H54 (cell line): ENCODE measurements at regions not wholly inside any gene's neighbourhood (a gene's known extent, or its start where the extent isn't known, plus 50 kb on each side); places are given as distances from the start of the nearest gene placed in this dataset.

Source experiments
- DNase-seq: peaks from one replicate; pipeline ENCODE4 v3.0.0; 2011; ENCODE audit warnings: low spot score, mixed read lengths; ENCODE audit not compliant: insufficient read length
- FAIRE-seq: peaks from 3 replicates; lab custom pipeline; 2011; peaks lifted over from hg19 to GRCh38; lab: Jason Lieb, UNC
- POLR2A ChIP-seq: IDR thresholded peaks from 2 replicates; pipeline ENCODE4 v1.6.1; 2011; ENCODE audit warnings: low read depth, mild to moderate bottlenecking, low read length

DNA sequence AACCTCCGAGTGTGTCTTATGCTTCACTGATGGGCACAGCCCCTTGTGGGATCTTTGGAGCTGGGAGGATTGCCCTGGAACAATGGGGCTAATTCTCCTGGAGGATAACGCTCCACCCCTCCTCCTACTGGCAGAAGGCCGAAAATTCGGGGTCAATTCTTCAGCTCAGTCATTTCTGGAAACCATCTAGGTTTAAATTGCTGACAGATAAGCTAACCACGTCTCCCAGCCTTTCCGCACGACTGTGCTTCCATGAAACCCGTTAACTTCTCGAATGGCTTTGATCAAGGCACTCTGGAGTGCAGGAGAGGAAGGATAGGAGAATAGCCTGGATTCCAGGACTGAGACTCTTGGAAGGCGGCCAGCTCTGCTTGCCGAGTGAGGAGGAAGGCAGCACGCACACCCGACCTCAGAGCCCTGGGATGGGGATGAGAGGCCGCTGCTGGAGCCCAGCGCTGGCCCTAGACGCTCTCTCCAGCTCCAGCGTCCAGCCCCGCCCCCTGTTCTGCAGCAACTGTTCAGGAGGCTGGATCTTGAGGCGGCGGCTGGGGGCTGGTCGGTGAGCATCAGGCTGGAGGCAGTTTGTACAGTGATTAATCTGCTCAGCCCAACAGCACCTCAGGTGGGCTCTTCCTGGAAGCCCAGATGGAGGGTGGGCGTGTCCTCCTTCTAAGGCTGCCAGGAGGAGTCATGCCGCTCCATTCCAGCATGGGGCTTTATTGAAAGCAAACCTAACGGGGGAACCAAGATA lies 176.7 kb upstream of the NCAM1 start:
- FAIRE-seq = no peak
- DNase-seq = no peak
- no peak for TF ChIP-seq POLR2A

DNA sequence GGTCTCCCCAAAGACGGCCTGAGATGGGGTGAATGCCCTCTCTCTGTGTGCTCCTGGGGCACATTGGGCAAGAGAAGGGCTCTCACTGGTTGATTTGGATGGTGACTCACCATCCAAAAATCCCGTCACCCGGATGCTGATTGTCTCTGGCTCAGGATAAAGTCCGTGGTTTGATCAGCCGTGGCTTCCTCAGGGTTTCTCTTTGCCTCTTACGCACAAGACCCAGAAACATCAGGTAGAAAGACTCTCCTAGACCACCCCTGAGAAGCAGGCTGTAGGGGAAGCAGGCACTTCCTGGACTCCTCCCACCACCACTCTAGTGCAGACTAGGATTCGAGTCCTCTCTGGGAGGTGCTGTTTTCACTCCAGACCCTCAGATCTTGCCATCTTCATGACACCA lies 176.1 kb upstream of the NCAM1 start:
- no peak for TF ChIP-seq POLR2A
- FAIRE-seq = no peak
- peak; percentile 50 for DNase-seq

DNA sequence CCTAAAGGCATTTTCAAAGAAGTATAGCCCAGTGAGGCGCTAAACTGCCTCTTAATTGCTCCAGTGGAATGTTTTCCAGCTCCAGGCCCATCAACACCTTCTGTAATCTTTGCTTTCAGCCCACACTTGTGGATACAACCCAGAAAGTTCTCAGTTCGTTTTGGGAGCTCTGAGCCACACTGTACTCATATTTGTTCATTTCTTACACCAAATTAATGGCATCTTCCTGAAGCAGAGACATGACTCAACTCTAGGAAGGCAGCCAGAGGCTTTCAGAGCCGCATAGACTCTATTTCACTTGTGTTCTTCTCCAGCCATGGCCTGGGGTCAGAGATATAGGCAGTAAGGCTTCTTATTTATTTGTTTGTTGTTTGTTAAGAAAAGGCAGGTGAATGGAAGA lies 175.5 kb upstream of the NCAM1 start:
- no peak for TF ChIP-seq POLR2A
- DNase-seq (no peak), FAIRE-seq (no peak)

DNA sequence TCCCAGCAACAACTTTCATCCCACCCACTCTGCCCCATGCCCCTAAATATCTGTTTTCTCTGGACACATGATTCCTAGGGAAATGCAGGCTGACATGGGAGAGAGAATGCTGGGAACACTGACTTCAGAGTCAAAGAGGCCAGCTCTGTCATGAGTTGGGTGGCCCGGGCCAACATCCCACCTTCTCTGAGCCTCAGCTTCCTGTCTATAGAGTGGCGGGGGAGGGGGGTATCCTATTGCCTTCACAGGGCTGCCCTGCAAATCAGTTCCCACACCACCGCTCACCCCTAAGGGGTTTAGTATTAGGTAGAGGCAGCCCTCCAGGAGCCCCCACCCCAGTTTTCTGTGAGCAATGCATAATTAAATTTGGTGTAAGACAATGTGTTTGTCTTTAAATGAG lies 175.0 kb upstream of the NCAM1 start:
- no peak for TF ChIP-seq POLR2A
- DNase-seq (no peak), FAIRE-seq (no peak)

DNA sequence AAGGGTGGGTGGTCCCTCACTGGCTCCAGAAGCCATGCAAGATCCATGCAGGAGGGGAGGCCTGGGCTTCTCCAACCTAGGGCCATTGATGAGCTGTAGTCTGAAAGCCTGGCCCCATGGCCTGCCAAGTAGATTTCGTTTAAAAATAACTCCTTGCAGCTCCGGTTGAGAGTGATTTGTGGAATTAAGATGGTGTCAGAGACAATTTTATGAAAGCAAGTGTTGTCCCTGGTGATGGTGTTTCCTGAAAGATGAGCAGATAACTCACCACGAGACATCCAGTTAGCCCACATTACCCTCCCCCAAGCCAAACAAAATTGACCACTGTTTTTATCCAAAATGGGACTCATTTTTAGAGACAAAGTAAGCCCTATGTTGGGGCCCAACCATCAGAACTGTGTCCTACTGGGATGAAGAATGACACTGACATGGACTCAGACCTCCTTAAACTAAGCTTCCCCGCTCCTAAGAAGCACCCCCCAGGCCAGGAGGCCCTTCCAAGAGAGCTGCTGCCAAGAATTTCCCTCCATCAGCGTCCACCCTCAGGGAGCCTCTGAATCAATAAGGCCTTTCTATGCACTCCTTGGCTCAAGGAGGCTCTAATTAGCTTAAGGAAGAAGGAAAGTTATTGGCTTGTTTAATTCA lies 174.2 kb upstream of the NCAM1 start:
- no peak for TF ChIP-seq POLR2A

DNA sequence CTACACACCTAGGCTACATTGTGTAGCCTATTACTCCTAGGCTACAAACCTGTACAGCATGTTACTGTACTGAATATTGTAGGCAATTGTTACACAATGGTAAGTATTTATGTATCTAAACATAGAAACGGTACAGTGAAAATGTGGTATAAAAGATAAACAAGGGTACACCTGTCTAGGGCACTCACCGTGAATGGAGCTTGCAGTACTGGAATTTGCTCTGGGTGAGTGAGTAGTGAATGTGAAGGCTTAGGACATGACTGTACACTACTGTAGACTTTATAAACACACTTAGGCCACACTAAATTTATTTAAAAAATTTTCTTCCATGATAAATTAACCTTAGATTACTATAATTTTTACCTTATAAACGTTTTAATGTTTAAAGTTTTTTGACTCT lies 171.7 kb upstream of the NCAM1 start:
- DNase-seq (no peak), FAIRE-seq (no peak)
- TF ChIP-seq POLR2A = no peak

More for the DNA sequence above, 174.2 kb upstream of the NCAM1 start:
- no peak for FAIRE-seq
- no peak for DNase-seq

DNA sequence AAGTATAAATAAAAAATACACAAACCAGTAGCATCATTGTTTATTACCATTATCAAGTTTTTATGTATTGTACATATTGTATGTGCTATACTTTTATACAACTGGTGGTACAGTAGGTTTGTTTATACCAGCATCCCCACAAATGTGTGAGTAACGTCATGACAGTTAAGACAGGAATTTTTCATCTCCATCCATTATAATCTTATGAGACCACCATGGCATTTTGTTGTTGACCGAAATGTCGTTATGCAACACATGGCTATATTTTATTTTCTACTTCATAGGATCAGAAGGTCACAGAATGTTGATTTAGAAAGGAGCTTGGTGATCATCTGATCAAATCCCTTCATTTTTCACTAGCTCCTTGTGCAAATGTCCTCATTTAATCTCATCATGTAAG lies 170.9 kb upstream of the NCAM1 start:
- no peak for TF ChIP-seq POLR2A
- no peak for DNase-seq
- FAIRE-seq = no peak

DNA sequence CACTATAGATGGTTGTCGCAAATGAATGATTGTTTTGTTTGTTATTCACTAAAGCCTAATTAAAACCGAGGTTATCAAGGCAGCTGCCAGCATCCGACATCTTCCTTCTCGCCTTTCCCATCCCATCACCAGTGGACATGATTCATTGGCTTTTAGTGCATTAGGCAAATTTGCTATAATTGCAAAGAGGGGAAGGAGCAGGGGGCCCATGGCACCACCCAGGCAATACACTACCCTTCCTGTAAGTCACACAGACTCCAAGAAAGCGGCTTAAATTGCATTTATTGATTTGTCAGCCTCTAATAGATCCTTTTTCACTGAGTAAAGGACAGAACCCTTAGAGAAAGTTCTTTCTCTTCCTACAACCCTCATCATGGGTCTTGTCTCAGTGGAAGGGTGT lies 169.2 kb upstream of the NCAM1 start:
- DNase-seq = no peak
- no peak for FAIRE-seq
- no peak for TF ChIP-seq POLR2A

DNA sequence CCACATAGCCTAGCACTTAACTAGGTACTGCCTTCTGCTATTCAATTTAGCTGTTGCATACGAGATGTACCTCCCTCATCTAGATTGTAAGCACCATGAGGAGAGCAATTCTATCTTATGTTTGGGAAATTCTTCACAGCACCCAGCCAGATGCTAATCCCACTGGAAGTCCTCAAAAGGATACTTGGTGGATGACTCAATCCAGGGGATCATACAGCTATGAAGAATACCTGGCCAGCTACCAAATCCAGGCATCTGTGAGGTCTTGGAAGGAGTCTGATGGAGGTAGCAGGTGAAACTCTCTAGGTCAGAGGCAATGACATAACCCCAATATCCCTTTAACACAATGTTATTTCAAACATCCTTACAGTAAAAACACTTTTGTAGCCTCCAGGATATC lies 167.8 kb upstream of the NCAM1 start:
- DNase-seq (no peak), FAIRE-seq (no peak)
- TF ChIP-seq POLR2A = no peak

DNA sequence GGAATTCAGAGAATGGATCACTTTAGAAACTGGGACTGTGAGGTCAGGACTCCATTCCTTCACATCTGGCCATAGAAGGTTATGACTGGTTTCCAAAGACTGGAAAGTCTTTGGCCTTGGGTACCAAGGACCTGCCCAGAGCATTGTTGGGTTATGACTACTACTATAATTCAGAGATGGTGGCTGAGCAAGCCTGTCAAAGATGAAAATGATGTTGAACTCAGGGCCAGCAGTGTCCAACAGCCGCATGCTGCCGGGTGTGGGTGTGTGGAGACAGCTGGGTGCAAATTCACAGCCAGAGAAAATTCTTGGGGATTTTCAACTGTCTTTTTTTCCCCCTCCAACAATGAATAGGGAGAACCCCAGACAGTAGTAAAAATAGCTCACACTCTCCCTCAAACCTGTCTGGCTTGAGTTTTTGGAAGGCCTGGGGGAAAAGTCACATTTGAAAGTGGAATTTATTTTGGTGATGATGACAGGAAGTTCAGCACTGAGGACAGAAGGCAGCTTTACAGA lies 166.8 kb upstream of the NCAM1 start:
- FAIRE-seq (no peak), DNase-seq (no peak)
- TF ChIP-seq POLR2A = no peak

DNA sequence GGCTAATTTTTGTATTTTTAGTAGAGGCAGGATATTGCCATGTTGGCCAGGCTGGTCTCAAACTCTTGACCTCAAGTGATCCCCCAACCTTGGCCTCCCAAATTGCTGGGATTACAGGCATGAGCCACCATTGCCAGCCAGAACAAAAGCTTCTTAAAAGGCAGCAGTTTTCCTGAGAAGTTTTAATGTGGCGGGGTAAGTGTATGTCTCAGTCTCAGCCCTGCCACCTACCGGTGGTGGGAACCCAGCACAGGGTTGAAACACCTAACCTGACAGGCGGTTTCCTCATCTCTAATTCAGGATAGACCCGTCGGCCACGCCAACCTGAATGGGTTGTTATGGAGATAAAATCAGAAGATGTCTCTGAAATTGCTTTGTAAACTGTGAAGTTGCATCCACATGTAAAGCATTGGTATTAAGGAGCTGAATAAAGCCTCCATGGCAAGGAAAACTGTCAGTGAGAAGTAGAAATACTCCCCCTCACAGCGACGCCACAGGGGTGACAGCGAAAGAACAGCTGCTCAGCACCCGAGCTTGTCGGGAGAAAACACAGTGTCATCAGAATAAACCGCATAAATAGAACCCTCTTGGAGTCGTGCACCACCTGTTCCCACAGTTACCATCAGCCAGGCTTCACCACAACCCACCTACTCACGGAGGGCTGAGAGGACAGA lies 165.9 kb upstream of the NCAM1 start:
- no peak for TF ChIP-seq POLR2A
- FAIRE-seq = no peak
- DNase-seq = peak; percentile 44

DNA sequence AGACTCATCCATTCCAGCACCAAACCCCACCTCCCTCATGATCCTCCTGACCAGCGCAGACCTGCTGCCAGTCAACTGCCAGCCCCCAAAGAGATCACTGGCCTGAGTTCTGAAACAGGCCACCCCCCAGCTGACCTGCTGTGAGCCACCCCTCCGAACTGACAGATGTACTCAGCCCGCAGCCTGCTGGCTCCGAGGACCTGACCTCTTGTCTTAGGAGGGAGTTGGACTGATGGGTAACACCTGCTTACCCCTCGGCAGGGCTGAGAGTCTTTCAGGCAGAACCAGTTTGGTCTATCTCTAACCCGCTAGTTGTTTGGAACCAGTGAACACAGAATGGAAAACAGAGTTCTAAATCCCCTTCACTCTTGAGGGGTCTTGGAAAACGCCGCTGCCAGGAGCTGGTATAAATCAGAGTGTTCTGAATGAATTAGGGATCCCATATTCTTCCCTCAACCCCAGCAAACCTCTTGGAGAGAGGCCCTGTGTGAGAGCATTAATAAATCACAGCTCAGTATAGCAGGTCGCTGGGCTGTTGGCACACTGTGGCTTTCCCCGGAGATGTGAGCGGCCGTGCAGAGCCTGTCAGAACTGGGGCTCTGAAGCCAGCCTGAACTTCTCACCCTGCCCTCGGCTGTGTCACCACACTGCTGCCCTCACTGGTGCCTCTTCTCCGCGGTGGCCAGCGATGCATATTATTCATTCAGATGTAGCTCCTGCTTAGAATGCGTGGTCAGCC lies 165.1 kb upstream of the NCAM1 start:
- FAIRE-seq (no peak), DNase-seq (no peak)
- no peak for TF ChIP-seq POLR2A

DNA sequence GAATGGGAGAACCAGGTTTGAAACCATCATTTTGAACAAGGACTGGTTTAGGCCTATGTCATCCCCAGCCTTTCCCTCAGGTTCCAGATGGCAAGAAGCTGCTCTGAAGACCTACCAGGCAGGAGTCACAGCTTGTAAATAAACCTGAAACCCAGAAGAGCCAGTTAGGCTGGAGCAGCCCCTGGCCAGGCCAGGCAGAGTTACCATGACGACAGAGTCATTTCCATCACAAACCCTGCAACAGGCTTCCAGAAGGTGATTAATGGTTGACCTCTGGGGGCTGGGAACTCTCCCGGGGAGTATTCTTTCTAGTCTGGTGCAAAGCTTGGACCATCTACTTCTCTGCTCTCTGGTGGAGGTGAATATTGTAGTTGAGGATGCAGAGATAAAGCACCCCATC lies 164.1 kb upstream of the NCAM1 start:
- FAIRE-seq = no peak
- no peak for TF ChIP-seq POLR2A

More for the DNA sequence above, 164.1 kb upstream of the NCAM1 start:
- no peak for DNase-seq
